ENCODE measurements at regions not wholly inside any gene's neighbourhood (a gene's known extent, or its start where the extent isn't known, plus 50 kb on each side); places are given as distances from the start of the nearest gene placed in this dataset.

DNA sequence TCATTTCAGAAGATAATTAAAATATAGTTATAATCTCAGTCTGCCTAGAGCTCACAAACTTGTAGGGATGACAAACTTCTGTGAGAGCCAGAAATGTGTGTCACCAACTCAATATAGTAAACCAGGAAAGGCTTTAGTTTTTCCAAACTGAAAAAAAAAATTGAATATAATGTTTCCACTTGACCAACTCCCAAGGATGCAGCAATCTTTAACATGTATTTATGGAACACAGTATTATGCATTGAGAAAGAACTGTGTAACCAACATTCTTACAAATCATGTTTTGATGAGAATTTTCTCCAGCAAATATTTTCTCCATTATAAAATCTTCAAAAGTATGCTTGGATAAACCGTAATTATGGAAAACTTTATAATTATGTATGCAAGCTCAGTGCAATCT lies 50.1 kb upstream of the KLF12 start:
- Histone ChIP-seq H3K4me1 (peaks cover 0 to 5% (median 0%) of the 10 kb centered on the region in 4 donors), H3K9me3 (no peaks in the 10 kb centered on the region), H3K27ac (no peak overlapping the region), H3K27me3 (no peaks in the 10 kb centered on the region), H3K4me3 (no peak overlapping the region), H3K36me3 (no peaks in the 10 kb centered on the region)
- ATAC-seq (no peak), DNase-seq (no peak)
- intact Hi-C loops (cut with DNase I), result no loop called here
- TF ChIP-seq, protein P1, sequence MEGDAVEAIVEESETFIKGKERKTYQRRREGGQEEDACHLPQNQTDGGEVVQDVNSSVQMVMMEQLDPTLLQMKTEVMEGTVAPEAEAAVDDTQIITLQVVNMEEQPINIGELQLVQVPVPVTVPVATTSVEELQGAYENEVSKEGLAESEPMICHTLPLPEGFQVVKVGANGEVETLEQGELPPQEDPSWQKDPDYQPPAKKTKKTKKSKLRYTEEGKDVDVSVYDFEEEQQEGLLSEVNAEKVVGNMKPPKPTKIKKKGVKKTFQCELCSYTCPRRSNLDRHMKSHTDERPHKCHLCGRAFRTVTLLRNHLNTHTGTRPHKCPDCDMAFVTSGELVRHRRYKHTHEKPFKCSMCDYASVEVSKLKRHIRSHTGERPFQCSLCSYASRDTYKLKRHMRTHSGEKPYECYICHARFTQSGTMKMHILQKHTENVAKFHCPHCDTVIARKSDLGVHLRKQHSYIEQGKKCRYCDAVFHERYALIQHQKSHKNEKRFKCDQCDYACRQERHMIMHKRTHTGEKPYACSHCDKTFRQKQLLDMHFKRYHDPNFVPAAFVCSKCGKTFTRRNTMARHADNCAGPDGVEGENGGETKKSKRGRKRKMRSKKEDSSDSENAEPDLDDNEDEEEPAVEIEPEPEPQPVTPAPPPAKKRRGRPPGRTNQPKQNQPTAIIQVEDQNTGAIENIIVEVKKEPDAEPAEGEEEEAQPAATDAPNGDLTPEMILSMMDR (IDR thresholded peaks at IDR 0.05), result no peak
- no peak for TF ChIP-seq POLR2A (IDR thresholded peaks at IDR 0.05)
- 71% methylated on average over 1 of the region's 1 CpG for WGBS (ENCODE audit: insufficient coverage, low coverage, low lambda C conversion rate, missing lambda C conversion rate)

Small RNAs in the stretch of these regions (small RNA-seq; reads per million reads assigned to genes)
- gene RNU6-38P (0 reads per million in 2 experiments), gene RNY1P5 (0 reads per million in 2 experiments)
